GM12878 (cell line): ENCODE measurements at regions not wholly inside any gene's neighbourhood (a gene's known extent, or its start where the extent isn't known, plus 50 kb on each side); places are given as distances from the start of the nearest gene placed in this dataset.

Source experiments
- ATAC-seq: fragments of 200-7000 bp; cut with Tn5 transposase; 3 replicates; pipeline ENCODE4 v1.9.1; 2020; ENCODE audit warnings: mild to moderate bottlenecking, moderate library complexity
- BruUV-seq: library from RNA; stranded (reverse); fragments of 400-500 nt; replicated peaks from 2 replicates; lab custom pipeline; 2021; lab: Mats Ljungman, UMichigan
- CTCF ChIA-PET: fragments of 300-600 bp; sonication (Branson Sonifier 250); formaldehyde crosslinking; extraction: SDS; loops from one replicate; lab custom pipeline; 2021; ENCODE audit warnings: inconsistent platforms; lab: Yijun Ruan, JAX
- POLR2A ChIA-PET: fragments of 350-600 bp; formaldehyde crosslinking; extraction: SDS; loops from one replicate; lab custom pipeline; 2021; ENCODE audit warnings: inconsistent platforms; lab: Charles Lee
- RAD21 ChIA-PET: fragments of 300-600 bp; sonication (Branson Sonifier 250); formaldehyde crosslinking; loops from one replicate; lab custom pipeline; 2023; ENCODE audit warnings: antibody characterized with exemption; ENCODE audit not compliant: unreplicated experiment; lab: Charles Lee
- SMC1A ChIA-PET: fragments of 300-600 bp; sonication (Branson Sonifier 250); formaldehyde crosslinking; loops from one replicate; lab custom pipeline; 2023; ENCODE audit not compliant: unreplicated experiment, uncharacterized antibody; lab: Charles Lee
- DNase-seq: peaks from one replicate; pipeline ENCODE4 v3.0.0-alpha.2; 2011; ENCODE audit warnings: low read depth, low spot score
- FAIRE-seq: peaks from 3 replicates; lab custom pipeline; 2011; peaks lifted over from hg19 to GRCh38; lab: Jason Lieb, UNC
- H2AFZ ChIP-seq: 2 replicates; pipeline ENCODE4 v1.6.0; 2011; ENCODE audit warnings: low read depth, low read length, control low read depth; ENCODE audit not compliant: control insufficient read depth
- H3K27ac ChIP-seq: 2 replicates; pipeline ENCODE4 v1.5.1; 2011; ENCODE audit warnings: control low read depth; ENCODE audit not compliant: control insufficient read depth, insufficient read depth
- H3K27me3 ChIP-seq, 2 experiments: replicated peaks in 1 of 2; 2 replicates each; pipeline versions ENCODE4 v1.6.0 to v1.6.1; 2011; ENCODE audit warnings: low read length in 1 of 2; ENCODE audit not compliant: control insufficient read depth in 2 of 2, insufficient read depth in 2 of 2
- H3K36me3 ChIP-seq, 2 experiments: 2 replicates each; pipeline ENCODE4 v1.5.1; 2011; ENCODE audit warnings: low read length in 1 of 2; ENCODE audit not compliant: control insufficient read depth in 2 of 2, insufficient read depth in 2 of 2
- H3K4me1 ChIP-seq: 2 replicates; pipeline ENCODE4 v1.6.1; 2011; ENCODE audit warnings: mild to moderate bottlenecking, low read length, moderate library complexity, mixed read lengths; ENCODE audit not compliant: control insufficient read depth, insufficient read depth
- H3K4me2 ChIP-seq: 2 replicates; pipeline ENCODE4 v1.6.0; 2011; ENCODE audit warnings: control low read depth; ENCODE audit not compliant: control insufficient read depth, insufficient read depth
- H3K4me3 ChIP-seq: fragments of 200-600 bp; sonication (generic); 2 replicates; pipeline ENCODE4 v1.5.1; 2016
- H3K79me2 ChIP-seq: 2 replicates; pipeline ENCODE4 v1.6.0; 2011; ENCODE audit warnings: low read length; ENCODE audit not compliant: control insufficient read depth, insufficient read depth
- H3K9ac ChIP-seq: 2 replicates; pipeline ENCODE4 v1.8.0; 2011; ENCODE audit warnings: low read length, control low read depth, mixed read lengths; ENCODE audit not compliant: control insufficient read depth, insufficient read depth
- H3K9me3 ChIP-seq: replicated peaks from 3 replicates; pipeline ENCODE4 v1.5.1; 2011; ENCODE audit warnings: mild to moderate bottlenecking, low read length; ENCODE audit not compliant: control insufficient read depth, insufficient read depth
- H4K20me1 ChIP-seq: 2 replicates; pipeline ENCODE4 v1.6.0; 2011; ENCODE audit not compliant: control insufficient read depth, insufficient read depth
- ASH2L ChIP-seq: fragments of 300-600, 200-600 bp; sonication (generic); IDR thresholded peaks from 2 replicates; pipeline ENCODE4 v1.6.1; 2017; ENCODE audit warnings: low read depth, mild to moderate bottlenecking, borderline replicate concordance
- EED ChIP-seq: sonication (generic); IDR thresholded peaks from 2 replicates; pipeline ENCODE4 v1.6.1; 2016; ENCODE audit warnings: antibody characterized with exemption, low read depth
- GATAD2B ChIP-seq: fragments of 450-650 bp; conservative IDR thresholded peaks from 2 replicates; pipeline ENCODE4 v1.6.1; 2017; ENCODE audit warnings: low read depth, mild to moderate bottlenecking, moderate library complexity
- NBN ChIP-seq: fragments of 450-650 bp; IDR thresholded peaks from 2 replicates; pipeline ENCODE4 v1.6.1; 2016
- NFYA ChIP-seq: IDR thresholded peaks from 2 replicates; pipeline ENCODE4 v1.6.1; 2011; ENCODE audit warnings: low read depth, mild to moderate bottlenecking, low read length, improper control_type of control experiment, borderline replicate concordance
- PBX3 ChIP-seq: IDR thresholded peaks from 2 replicates; pipeline ENCODE4 v1.6.1; 2011; ENCODE audit warnings: mild to moderate bottlenecking, low read depth, low read length, moderate library complexity; ENCODE audit not compliant: insufficient replicate concordance
- SUPT20H ChIP-seq: IDR thresholded peaks from 2 replicates; pipeline ENCODE4 v1.6.1; 2011; ENCODE audit warnings: low read depth, mild to moderate bottlenecking, low read length, moderate library complexity, borderline replicate concordance; ENCODE audit not compliant: control insufficient read depth
- ZSCAN29 ChIP-seq: fragments of 450-650 bp; IDR thresholded peaks from 2 replicates; pipeline ENCODE4 v1.6.1; 2017; ENCODE audit warnings: mild to moderate bottlenecking, moderate library complexity
- WGBS: methylation state at CpG from one replicate; pipeline ENCODE4 v1.1.6; 2016; ENCODE audit warnings: low lambda C conversion rate; ENCODE audit not compliant: insufficient replicate concordance, insufficient coverage; ENCODE audit errors: missing lambda C conversion rate; 5-methylcytosine and 5-hydroxymethylcytosine counted together
- in situ Hi-C: fragments of 300-500 bp; cut with MboI; formaldehyde crosslinking; loops from 9 replicates; pipeline ENCODE4 v1.14.3; 2018; ENCODE audit warnings: mixed read lengths
- intact Hi-C: fragments of 100-400 bp; cut with micrococcal nuclease; formaldehyde crosslinking; loops from one replicate; pipeline ENCODE4 v1.14.2; 2022; ENCODE audit not compliant: unreplicated experiment

DNA sequence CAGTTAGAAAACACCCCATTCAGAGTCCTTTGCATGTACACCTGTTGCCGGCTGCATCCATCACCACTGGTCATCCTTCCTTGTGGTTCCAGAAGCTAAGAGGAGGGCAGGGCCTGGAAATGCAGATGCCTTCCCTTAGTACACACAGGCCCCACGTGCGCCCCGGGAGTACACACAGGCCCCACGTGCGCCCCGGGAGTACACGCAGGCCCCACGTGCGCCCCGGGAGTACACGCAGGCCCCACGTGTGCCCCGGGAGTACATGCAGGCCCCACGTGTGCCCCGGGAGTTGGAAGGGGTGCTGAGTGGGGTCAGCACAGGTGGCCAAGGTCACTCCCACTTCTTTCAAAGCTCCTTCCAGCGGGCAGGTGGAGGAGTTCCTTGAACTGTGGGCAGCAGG is 1141.9 kb downstream of the BRD1 start (continued):
- no peak for TF ChIP-seq GATAD2B
- TF ChIP-seq NFYA, result no peak

DNA sequence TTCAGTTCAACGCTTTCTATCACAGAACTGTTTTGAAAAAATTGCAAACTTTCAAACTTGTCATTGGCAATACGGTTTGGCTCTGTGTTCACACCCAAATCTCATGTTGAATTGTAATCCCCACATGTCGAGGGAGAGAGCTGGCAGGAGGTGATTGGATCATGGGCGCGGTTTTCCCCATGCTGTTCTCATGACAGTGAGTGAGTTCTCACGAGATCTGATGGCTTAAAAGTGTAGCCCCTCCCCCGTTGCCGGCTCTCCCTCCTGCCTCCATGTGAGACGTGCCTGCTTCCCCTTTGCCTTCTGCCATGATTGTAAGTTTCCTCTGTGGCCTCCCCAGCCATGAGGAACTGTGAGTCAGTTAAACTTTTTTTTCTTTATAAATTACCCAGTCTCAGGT is 1144.0 kb downstream of the BRD1 start:
- no peak overlapping the region for H3K9ac ChIP-seq
- no peak for FAIRE-seq
- ChIA-PET SMC1A (no interaction called here), POLR2A (no interaction called here), CTCF (no interaction called here), RAD21 (no interaction called here)
- H3K79me2 ChIP-seq, result no peaks in the 10 kb centered on the region
- H3K9me3 ChIP-seq, result no peaks in the 10 kb centered on the region; the same call in 2 of the 3 replicates
- no peaks in the 10 kb centered on the region for H4K20me1 ChIP-seq
- H3K36me3 ChIP-seq, result no peaks in the 10 kb centered on the region
- no peak overlapping the region for H3K27ac ChIP-seq
- DNase-seq, result no peak
- no peak overlapping the region for H3K4me3 ChIP-seq
- BruUV-seq, result no TSS peak
- no peak overlapping the region for H3K4me2 ChIP-seq
- WGBS, result 52% methylated on average over 9 of the region's 9 CpGs
- H3K4me1 ChIP-seq, result no peaks in the 10 kb centered on the region
- TF ChIP-seq NBN (no peak), EED (no peak), SUPT20H (no peak), PBX3 (no peak), ZSCAN29 (no peak), ASH2L (no peak)
- H3K27me3 ChIP-seq, result no peaks in the 10 kb centered on the region
- in situ Hi-C loops (no loop called here), intact Hi-C loops (no loop called here)
- H2AFZ ChIP-seq, result no peak overlapping the region
- no peak for ATAC-seq
